ENCODE measurements at regions not wholly inside any gene's neighbourhood (a gene's known extent, or its start where the extent isn't known, plus 50 kb on each side); places are given as distances from the start of the nearest gene placed in this dataset.
"Not testable (repeated sequence)": the region's sequence is repeated elsewhere in the genome, so short reads cannot be mapped to it uniquely, and the experiment has no call there.

DNA sequence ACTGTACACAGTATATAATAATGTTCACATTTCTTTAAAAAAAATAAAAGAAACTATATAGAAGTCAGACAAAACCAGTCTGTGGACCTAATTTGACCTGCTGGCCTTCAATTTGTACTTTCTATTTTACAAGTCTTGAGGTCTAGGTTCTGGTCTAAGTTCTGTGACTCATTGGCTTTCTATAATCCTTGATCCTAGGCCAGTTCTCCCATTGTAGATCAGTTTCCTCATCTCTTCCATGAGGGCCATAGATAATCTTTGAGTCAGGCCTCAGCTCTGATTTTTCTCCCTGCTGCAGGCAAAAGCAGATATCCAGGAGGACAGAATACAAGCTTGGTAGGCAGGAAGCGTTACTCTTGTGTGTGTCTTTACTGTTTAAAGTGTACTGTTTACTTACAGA is 603.7 kb upstream of the CAMK1G start:
- DNase-seq: no peak

- no peak for DNase-seq
Observed at GRCh38 chr1:208980605-208981004, 602.9 kb upstream of the CAMK1G start.

- DNase-seq: no peak
Observed at GRCh38 chr1:208985231-208985630, 598.3 kb upstream of the CAMK1G start.

- DNase-seq: peak; percentile 56
Observed at GRCh38 chr1:208988811-208989222, 594.7 kb upstream of the CAMK1G start.

GRCh38 chr1:208990456-208990855 is 593.1 kb upstream of the CAMK1G start:
- no peak for DNase-seq

DNA sequence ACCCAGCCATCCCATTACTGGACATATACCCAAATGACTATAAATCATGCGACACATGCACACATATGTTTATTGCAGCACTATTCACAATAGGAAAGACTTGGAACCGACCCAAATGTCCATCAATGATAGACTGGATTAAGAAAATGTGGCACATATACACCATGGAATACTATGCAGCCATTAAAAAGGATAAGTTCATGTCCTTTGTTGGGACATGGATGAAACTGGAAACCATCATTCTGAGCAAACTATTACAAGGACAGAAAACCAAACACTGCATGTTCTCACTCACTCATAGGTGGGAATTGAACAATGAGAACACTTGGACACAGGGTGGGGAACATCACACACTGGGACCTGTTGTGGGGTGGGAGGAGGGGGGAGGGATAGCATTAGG is 586.5 kb upstream of the CAMK1G start:
- not testable (repeated sequence) for DNase-seq

DNA sequence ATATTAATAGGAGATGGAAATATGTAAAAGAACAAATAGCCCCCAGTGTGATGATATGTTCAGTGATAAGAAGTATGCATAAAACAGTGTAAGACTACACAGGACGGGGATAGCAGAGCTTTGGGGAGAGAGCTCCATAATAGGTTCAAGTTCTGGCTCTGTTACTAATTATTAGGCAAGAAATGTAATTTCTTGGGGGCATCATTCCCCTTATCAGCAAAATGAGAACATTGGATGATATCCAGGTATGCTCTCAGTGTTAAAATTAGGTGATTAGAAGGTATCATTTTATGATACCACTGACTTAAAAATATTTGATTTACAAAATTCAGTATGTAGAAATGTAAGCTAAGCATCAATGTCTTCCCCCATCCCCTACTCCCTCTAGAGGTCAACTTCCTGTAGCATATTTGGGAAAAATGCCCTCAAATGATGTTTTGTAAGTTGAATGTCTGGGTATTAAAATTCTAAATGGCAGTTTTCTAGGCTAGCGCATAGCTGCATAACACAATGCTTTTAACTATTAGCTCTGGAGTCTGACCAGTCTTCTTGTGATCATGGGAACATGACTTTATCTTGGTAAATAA is 585.7 kb upstream of the CAMK1G start:
- no peak for DNase-seq

- DNase-seq: no peak
Observed at GRCh38 chr1:209008586-209008985, 574.9 kb upstream of the CAMK1G start.

- no peak for DNase-seq
Observed at GRCh38 chr1:209010475-209011230, 572.9 kb upstream of the CAMK1G start.

- DNase-seq: no peak
Observed at GRCh38 chr1:209012443-209013196, 570.9 kb upstream of the CAMK1G start.

DNA sequence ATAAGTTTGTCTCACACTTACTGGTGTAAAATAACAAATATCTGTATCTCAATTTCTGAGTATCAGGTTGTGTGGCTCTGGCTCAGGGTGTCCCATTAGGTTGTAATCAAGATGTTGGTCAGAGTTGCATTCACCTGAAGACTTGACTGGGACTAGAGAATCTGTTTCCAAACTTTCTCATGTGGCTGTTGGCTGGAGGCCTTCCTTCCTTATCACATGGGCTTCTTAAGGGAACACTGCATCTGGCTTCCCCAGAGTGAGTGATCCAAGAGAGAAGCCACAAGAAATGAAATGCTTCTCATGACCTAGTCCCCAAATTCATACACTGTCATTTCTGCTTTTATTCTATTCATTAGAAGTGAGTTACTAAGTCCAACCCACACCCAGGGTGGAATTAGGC is 568.4 kb upstream of the CAMK1G start:
- no peak for DNase-seq

DNA sequence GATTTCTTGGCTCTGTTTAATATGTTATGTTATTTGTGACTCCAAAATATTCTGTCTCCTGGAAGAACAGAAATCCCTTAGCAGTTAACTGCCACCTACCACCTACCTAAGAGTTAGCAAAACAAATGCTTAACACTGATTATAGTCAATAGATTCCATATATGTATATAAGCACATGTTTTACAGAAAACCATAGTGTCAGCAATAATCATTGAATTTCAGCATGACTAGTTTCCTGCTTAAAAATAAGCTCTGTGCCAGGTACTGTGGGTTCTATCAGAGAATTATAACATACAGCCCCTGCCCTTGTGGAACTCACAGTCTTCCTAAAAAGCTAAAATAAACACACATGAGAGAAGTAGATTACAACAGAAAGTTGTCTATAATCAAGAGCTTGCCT is 561.9 kb upstream of the CAMK1G start:
- no peak for DNase-seq

- no peak for DNase-seq
Observed at GRCh38 chr1:209023790-209024189, 559.7 kb upstream of the CAMK1G start.

DNA sequence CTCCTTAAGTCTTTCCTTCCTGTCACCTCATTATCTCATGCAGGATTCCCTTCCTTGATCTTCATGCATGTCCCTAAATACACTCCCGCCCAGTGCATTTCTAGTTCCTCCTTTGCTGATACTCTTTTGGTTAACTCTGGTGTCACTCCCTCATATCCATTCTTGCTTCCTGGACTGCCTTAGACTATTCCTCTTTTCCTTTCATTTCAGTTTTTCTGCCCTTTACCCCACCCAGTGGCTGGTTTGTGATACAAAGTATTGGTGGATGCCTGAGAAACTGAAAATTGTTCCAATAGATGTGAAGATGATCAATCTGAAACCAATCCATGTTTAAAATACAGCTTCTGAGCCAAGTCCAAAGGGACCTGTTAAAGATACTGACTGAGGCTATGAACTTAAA is 553.8 kb upstream of the CAMK1G start:
- DNase-seq: peak; percentile 8

DNA sequence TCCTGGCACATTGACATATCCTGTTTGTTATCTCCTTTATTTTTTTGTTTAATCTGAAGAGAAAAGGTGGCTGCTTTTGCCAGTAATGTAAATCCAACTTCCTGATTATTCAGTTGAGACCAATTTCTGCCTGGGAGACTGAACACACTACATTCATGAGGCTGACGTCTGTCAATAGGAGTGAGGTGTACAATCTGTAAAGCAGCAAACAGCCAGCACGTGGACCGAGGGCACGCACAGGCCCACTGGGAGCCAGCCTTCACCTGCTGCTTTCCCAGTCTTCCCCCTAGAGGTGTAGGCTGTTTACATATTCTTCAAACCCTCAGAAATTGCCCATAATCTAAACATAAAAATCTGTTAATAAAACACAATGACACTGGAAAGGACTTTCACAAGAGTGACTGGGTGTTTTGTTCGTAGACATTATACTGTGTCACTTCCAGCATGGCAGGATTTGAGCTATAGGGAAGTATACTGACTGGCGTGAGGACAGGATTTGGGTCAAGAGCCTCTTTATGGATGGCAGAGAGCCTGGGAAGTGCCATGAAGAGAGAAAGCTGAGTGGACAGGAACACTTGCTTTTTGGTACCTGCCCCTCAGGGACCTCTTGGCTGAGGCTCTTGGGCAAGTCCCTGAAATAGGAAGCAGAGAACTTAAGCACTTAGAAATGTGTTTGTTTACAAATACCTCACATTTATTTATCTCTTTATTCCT is 552.9 kb upstream of the CAMK1G start:
- no peak for DNase-seq

DNA sequence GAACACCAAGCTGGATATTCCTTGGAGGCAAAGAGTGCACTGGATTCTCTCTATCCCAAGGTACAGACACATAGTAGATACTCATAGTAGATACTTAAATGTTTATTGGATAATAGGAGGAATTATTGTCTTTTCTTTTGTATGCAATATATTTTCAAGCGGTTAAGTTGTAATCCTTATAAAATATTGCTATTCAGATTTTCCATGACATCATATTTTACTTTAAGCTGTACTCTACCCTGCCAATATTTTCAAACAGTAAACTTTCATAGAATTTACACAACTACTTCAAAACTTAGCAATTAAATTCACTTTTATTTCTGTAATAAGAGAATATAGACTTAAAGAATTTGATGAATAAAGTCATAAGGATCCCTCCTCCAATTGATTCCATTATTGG is 546.5 kb upstream of the CAMK1G start:
- no peak for DNase-seq

DNA sequence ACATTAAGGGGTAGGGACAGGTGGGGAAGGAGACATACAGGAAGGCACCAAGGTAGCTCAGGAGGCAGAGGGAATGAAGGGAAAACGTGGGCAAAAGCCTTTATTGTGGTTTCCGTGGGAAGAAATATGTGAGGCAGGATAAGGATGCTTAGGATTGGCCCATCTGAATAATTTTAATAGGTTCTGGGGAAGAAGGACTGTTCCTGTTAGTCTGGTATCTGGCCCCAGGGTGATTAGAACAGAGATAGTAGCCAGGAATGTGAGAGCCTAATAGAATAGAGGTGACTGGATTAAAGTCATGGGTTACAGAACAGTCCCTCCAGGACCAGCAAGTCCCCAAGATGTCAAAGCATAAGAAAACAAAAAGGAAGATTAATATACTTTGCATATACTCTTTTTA is 545.2 kb upstream of the CAMK1G start:
- DNase-seq: no peak

- DNase-seq: no peak
Observed at GRCh38 chr1:209038735-209039134, 544.8 kb upstream of the CAMK1G start.

GRCh38 chr1:209040351-209040750 is 543.2 kb upstream of the CAMK1G start:
- DNase-seq: no peak

DNA sequence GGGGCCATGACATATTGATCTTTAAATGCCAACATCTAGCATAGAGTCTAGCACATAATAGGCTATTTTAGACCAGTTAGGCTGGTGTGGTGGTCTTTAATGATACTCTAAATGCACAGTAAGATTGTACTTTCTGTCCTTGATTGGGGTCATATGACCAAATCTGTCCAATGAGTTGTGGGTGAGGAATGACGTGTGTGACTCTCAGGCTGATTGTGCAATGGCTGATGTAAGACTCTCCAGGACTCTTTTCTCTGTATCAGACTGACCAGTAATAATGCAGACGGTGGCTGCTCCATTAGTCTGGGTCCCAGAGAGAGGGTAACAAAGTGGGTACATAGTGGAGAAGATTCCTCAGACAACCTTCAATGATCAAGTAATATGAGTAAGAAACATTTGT is 541.6 kb upstream of the CAMK1G start:
- peak; percentile 59 for DNase-seq

GRCh38 chr1:209042413-209042812 is 541.1 kb upstream of the CAMK1G start:
- peak; percentile 9 for DNase-seq

GRCh38 chr1:209045331-209046057 is 538.0 kb upstream of the CAMK1G start:
- DNase-seq: no peak

DNA sequence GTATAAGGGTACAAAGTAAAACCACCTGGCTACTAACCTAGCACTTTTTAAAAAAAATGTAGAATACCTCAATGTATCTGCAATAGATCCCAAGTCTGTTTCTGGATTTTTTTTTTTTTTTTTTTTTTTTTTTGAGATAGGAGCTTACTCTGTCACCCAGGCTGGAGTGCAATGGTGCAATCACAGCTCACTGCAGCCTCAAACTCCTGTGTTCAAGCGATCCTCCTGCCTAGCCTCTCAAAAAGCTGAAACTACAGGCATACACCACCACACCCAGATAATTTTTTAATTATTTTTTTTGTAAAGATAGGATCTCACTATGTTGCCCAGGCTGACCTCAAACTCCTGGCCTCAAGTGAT is 537.5 kb upstream of the CAMK1G start:
- DNase-seq: no peak

Measured in MV-4-11 (cell line).